CD14-positive monocyte (primary cell): ENCODE measurements at regions not wholly inside any gene's neighbourhood (a gene's known extent, or its start where the extent isn't known, plus 50 kb on each side); places are given as distances from the start of the nearest gene placed in this dataset.

Source experiments
- DNase-seq, 3 donors: peaks; one replicate each; pipeline ENCODE4 v3.0.0-alpha.2; 2011 to 2022
- H2AFZ ChIP-seq: 2 replicates; pipeline ENCODE4 v1.6.0; 2012; ENCODE audit warnings: mild to moderate bottlenecking, low read depth, low read length, inconsistent platforms; ENCODE audit not compliant: insufficient read depth, poor library complexity, severe bottlenecking
- H3K27ac ChIP-seq, 2 donors: 1 replicate in 1 of 2; 2 replicates in 1 of 2; pipeline ENCODE4 v1.5.1; 2012 to 2013; ENCODE audit warnings: low read length in 2 of 2, control low read depth in 1 of 2, inconsistent platforms in 1 of 2, low read depth in 1 of 2, mild to moderate bottlenecking in 1 of 2
- H3K27me3 ChIP-seq, 2 donors: one replicate each; pipeline versions ENCODE4 v1.6.0 to v1.6.1; 2011 to 2013; ENCODE audit warnings: low read length in 2 of 2; ENCODE audit not compliant: control insufficient read depth in 2 of 2, insufficient read depth in 2 of 2
- H3K36me3 ChIP-seq, 2 donors: replicated peaks in 1 of 2; 1 replicate in 1 of 2; 2 replicates in 1 of 2; pipeline versions ENCODE4 v1.5.1 to v1.6.1; 2012 to 2013; ENCODE audit warnings: low read length in 2 of 2, control low read depth in 1 of 2, inconsistent platforms in 1 of 2, mild to moderate bottlenecking in 1 of 2; ENCODE audit not compliant: insufficient read depth in 2 of 2, control insufficient read depth in 1 of 2
- H3K4me1 ChIP-seq, 2 donors: 1 replicate in 1 of 2; 2 replicates in 1 of 2; pipeline versions ENCODE4 v1.5.1 to v1.6.1; 2012 to 2013; ENCODE audit warnings: low read length in 2 of 2, control low read depth in 1 of 2, inconsistent platforms in 1 of 2, mild to moderate bottlenecking in 1 of 2, moderate library complexity in 1 of 2; ENCODE audit not compliant: insufficient read depth in 2 of 2, control insufficient read depth in 1 of 2
- H3K4me2 ChIP-seq: replicated peaks from 2 replicates; pipeline ENCODE3; 2012; ENCODE audit warnings: low read length, moderate library complexity, mild to moderate bottlenecking; ENCODE audit not compliant: poor library complexity, severe bottlenecking; ENCODE audit errors: extremely low read depth
- H3K4me3 ChIP-seq, 3 experiments: fragments of 200-600 bp in 1 of 3; sonication (generic) in 1 of 3; replicated peaks in 1 of 3; 1 replicate in 2 of 3; 2 replicates in 1 of 3; pipeline ENCODE4 v1.5.1; 2011 to 2013; ENCODE audit warnings: low read length in 3 of 3, mild to moderate bottlenecking in 3 of 3, control low read depth in 2 of 3, low read depth in 2 of 3, inconsistent platforms in 1 of 3, moderate library complexity in 1 of 3
- H3K79me2 ChIP-seq: 2 replicates; pipeline ENCODE4 v1.6.0; 2012; ENCODE audit warnings: mild to moderate bottlenecking, control low read depth, inconsistent platforms, low read length, moderate library complexity; ENCODE audit not compliant: insufficient read depth
- H3K9ac ChIP-seq: 2 replicates; pipeline ENCODE4 v1.6.0; 2017; ENCODE audit warnings: low read length, mild to moderate bottlenecking; ENCODE audit not compliant: insufficient read depth, poor library complexity, severe bottlenecking
- H3K9me3 ChIP-seq, 2 donors: replicated peaks in 1 of 2; 1 replicate in 1 of 2; 2 replicates in 1 of 2; pipeline versions ENCODE4 v1.5.1 to v1.6.1; 2012 to 2013; ENCODE audit warnings: low read length in 2 of 2, control low read depth in 1 of 2; ENCODE audit not compliant: control insufficient read depth in 1 of 2, insufficient read depth in 1 of 2
- H4K20me1 ChIP-seq: 2 replicates; pipeline ENCODE4 v1.6.0; 2012; ENCODE audit warnings: mild to moderate bottlenecking, low read length, control low read depth, moderate library complexity; ENCODE audit not compliant: insufficient read depth
- H3K27ac Mint-ChIP-seq, 7 donors: one replicate each; pipeline ENCODE4 v1.8.0; 2020; ENCODE audit warnings: mild to moderate bottlenecking in 7 of 7, mixed read lengths in 7 of 7, moderate library complexity in 6 of 7, inconsistent platforms in 2 of 7
- H3K27me3 Mint-ChIP-seq, 3 donors: one replicate each; pipeline ENCODE4 v1.8.0; 2021 to 2022; ENCODE audit warnings: low read depth in 3 of 3, mild to moderate bottlenecking in 3 of 3, mixed read lengths in 3 of 3, moderate library complexity in 3 of 3, inconsistent platforms in 1 of 3
- H3K36me3 Mint-ChIP-seq, 2 donors: one replicate each; pipeline ENCODE4 v1.8.0; 2020; ENCODE audit warnings: mixed read lengths in 2 of 2, inconsistent platforms in 1 of 2, mild to moderate bottlenecking in 1 of 2
- H3K4me1 Mint-ChIP-seq: one replicate; pipeline ENCODE4 v1.8.0; 2020; ENCODE audit warnings: mild to moderate bottlenecking, mixed read lengths
- H3K4me3 Mint-ChIP-seq, 2 donors: one replicate each; pipeline ENCODE4 v1.8.0; 2020; ENCODE audit warnings: mild to moderate bottlenecking in 2 of 2, mixed read lengths in 2 of 2, moderate library complexity in 1 of 2
- H3K9me3 Mint-ChIP-seq, 7 donors: one replicate each; pipeline ENCODE4 v1.8.0; 2020 to 2022; ENCODE audit warnings: mixed read lengths in 7 of 7, mild to moderate bottlenecking in 6 of 7, moderate library complexity in 6 of 7, inconsistent platforms in 2 of 7
- CTCF ChIP-seq: fragments of 200-600 bp; IDR thresholded peaks from one replicate; pipeline ENCODE4 v1.8.0; 2022; ENCODE audit warnings: antibody characterized with exemption, mild to moderate bottlenecking
- WGBS: methylation state at CpG from one replicate; pipeline ENCODE4 v1.1.5; 2013; ENCODE audit warnings: missing lambda C conversion rate; ENCODE audit not compliant: insufficient coverage; 5-methylcytosine and 5-hydroxymethylcytosine counted together
- intact Hi-C, 2 donors: fragments of 100-400 bp; cut with micrococcal nuclease; formaldehyde crosslinking; loops; one replicate each; pipeline versions ENCODE4 v1.15.0 to v1.15.1; 2023

GRCh38 chr5:72693546-72694205 lies 122.8 kb upstream of the TNPO1 start:
- no peaks in the 10 kb centered on the region for H3K4me1 Mint-ChIP-seq

More at GRCh38 chr5:72693546-72694205, 122.8 kb upstream of the TNPO1 start:
- no peak overlapping the region for H3K27ac ChIP-seq
- peaks cover 3 to 11% of the 10 kb centered on the region in 2 donors for H3K27me3 ChIP-seq
- Mint-ChIP-seq H3K36me3 (no peaks in the 10 kb centered on the region), H3K27ac (no peak overlapping the region), H3K4me3 (no peak overlapping the region), H3K9me3 (peaks cover 0 to 1% (median 0%) of the 10 kb centered on the region in 7 donors), H3K27me3 (peaks cover 5 to 18% (median 6%) of the 10 kb centered on the region in 3 donors)
- H3K9me3 ChIP-seq = no peaks in the 10 kb centered on the region
- H4K20me1 ChIP-seq = no peaks in the 10 kb centered on the region
- no peaks in the 10 kb centered on the region for H3K36me3 ChIP-seq
- no peak for DNase-seq
- intact Hi-C loops = no loop called here
- no peak overlapping the region for H3K9ac ChIP-seq
- H3K4me1 ChIP-seq = no peaks in the 10 kb centered on the region
- 100% methylated on average over 2 of the region's 5 CpGs for WGBS
- TF ChIP-seq CTCF = no peak
- no peak overlapping the region for H3K4me2 ChIP-seq
- H3K79me2 ChIP-seq = no peaks in the 10 kb centered on the region
- H2AFZ ChIP-seq = no peak overlapping the region
- no peak overlapping the region for H3K4me3 ChIP-seq
